H1 (cell line): ENCODE measurements at regions not wholly inside any gene's neighbourhood (a gene's known extent, or its start where the extent isn't known, plus 50 kb on each side); places are given as distances from the start of the nearest gene placed in this dataset.

Source experiments
- ATF3 ChIP-seq: IDR thresholded peaks from 2 replicates; pipeline ENCODE4 v1.6.1; 2011; ENCODE audit warnings: low read depth, mild to moderate bottlenecking, low read length; ENCODE audit not compliant: insufficient read depth
- CHD1 ChIP-seq: IDR thresholded peaks from 2 replicates; pipeline ENCODE4 v1.6.1; 2012; ENCODE audit warnings: low read depth, low read length, improper control_type of control experiment
- CTCF ChIP-seq, 3 experiments: IDR thresholded peaks; 1 replicate in 2 of 3; 2 replicates in 1 of 3; pipeline versions ENCODE4 v1.5.1 to v1.6.1; 2011; ENCODE audit warnings: low read length in 3 of 3, mild to moderate bottlenecking in 3 of 3, inconsistent platforms in 2 of 3, low read depth in 1 of 3, moderate library complexity in 1 of 3; ENCODE audit not compliant: insufficient read depth in 1 of 3; ENCODE audit errors: control extremely low read depth in 1 of 3
- MAX ChIP-seq: IDR thresholded peaks from 2 replicates; pipeline ENCODE4 v1.6.1; 2012; ENCODE audit warnings: inconsistent platforms
- RAD21 ChIP-seq, 2 experiments: IDR thresholded peaks in 1 of 2; conservative IDR thresholded peaks in 1 of 2; 2 replicates each; pipeline ENCODE4 v1.6.1; 2011; ENCODE audit warnings: low read depth in 2 of 2, low read length in 2 of 2, improper control_type of control experiment in 1 of 2, inconsistent platforms in 1 of 2, mild to moderate bottlenecking in 1 of 2, moderate library complexity in 1 of 2
- RBBP5 ChIP-seq: IDR thresholded peaks from 2 replicates; pipeline ENCODE4 v1.7.1; 2012; ENCODE audit warnings: low read depth, mild to moderate bottlenecking, inconsistent platforms, low read length, moderate library complexity, borderline replicate concordance
- SAP30 ChIP-seq: fragments of 300-600 bp; sonication (generic); IDR thresholded peaks from 2 replicates; pipeline ENCODE4 v1.7.1; 2012; ENCODE audit warnings: low read length, moderate library complexity, mild to moderate bottlenecking, inconsistent platforms; ENCODE audit not compliant: insufficient read depth, insufficient replicate concordance

GRCh38 chr2:8343031-8343430 is 338.8 kb upstream of the ID2 start:
- TF ChIP-seq CTCF (IDR thresholded peaks at IDR 0.05; ENCODE audit: control extremely low read depth in 1 of 3, insufficient read depth in 1 of 3, low read depth in 1 of 3, low read length in 3 of 3) = no peak
- no peak for TF ChIP-seq RBBP5
- TF ChIP-seq CHD1 = no peak
- TF ChIP-seq ATF3 = no peak
- no peak for TF ChIP-seq MAX
- no peak for TF ChIP-seq RAD21 (IDR thresholded peaks at IDR 0.05 in 1 of 2, conservative IDR thresholded peaks at IDR 0.05 in 1 of 2; ENCODE audit: low read depth in 2 of 2, low read length in 2 of 2)
- TF ChIP-seq SAP30 = no peak
